H9 (cell line): ENCODE measurements at regions not wholly inside any gene's neighbourhood (a gene's known extent, or its start where the extent isn't known, plus 50 kb on each side); places are given as distances from the start of the nearest gene placed in this dataset.
"Not testable (repeated sequence)": the region's sequence is repeated elsewhere in the genome, so short reads cannot be mapped to it uniquely, and the experiment has no call there.

Source experiments
- DNase-seq: peaks from one replicate; pipeline ENCODE4 v3.0.0-alpha.2; 2017
- H2AFZ ChIP-seq: one replicate; pipeline ENCODE4 v1.6.1; 2013; ENCODE audit warnings: mild to moderate bottlenecking, low read length, control low read depth, moderate library complexity
- H2AK5ac ChIP-seq: 2 replicates; pipeline ENCODE4 v1.6.1; 2013; ENCODE audit warnings: low read length, control low read depth, mixed read lengths; ENCODE audit not compliant: insufficient read length
- H2BK120ac ChIP-seq: one replicate; pipeline ENCODE4 v1.6.1; 2013; ENCODE audit warnings: low read depth, mild to moderate bottlenecking, low read length, control low read depth, inconsistent platforms; ENCODE audit not compliant: poor library complexity, severe bottlenecking
- H2BK12ac ChIP-seq: 2 replicates; pipeline ENCODE4 v1.6.1; 2013; ENCODE audit warnings: low read length, control low read depth, mixed read lengths, low read depth; ENCODE audit not compliant: insufficient read length
- H2BK15ac ChIP-seq: 2 replicates; pipeline ENCODE4 v1.6.1; 2013; ENCODE audit warnings: low read depth, low read length, control low read depth
- H2BK20ac ChIP-seq: one replicate; pipeline ENCODE4 v1.6.1; 2013; ENCODE audit warnings: low read depth, mild to moderate bottlenecking, low read length, control low read depth, inconsistent platforms; ENCODE audit not compliant: poor library complexity, severe bottlenecking
- H2BK5ac ChIP-seq: 2 replicates; pipeline ENCODE4 v1.6.1; 2013; ENCODE audit warnings: low read length, control low read depth, mixed read lengths; ENCODE audit not compliant: insufficient read length
- H3K14ac ChIP-seq: 2 replicates; pipeline ENCODE4 v1.6.1; 2013; ENCODE audit warnings: low read length, control low read depth; ENCODE audit not compliant: insufficient read depth
- H3K18ac ChIP-seq: 2 replicates; pipeline ENCODE4 v1.6.1; 2013; ENCODE audit warnings: low read depth, mild to moderate bottlenecking, mixed read lengths, low read length, control low read depth; ENCODE audit not compliant: insufficient read length
- H3K23ac ChIP-seq: 2 replicates; pipeline ENCODE4 v1.6.1; 2013; ENCODE audit warnings: low read length, control low read depth, mixed read lengths, low read depth; ENCODE audit not compliant: insufficient read length
- H3K23me2 ChIP-seq: 2 replicates; pipeline ENCODE4 v1.6.1; 2013; ENCODE audit warnings: low read depth, mild to moderate bottlenecking, mixed read lengths, low read length, control low read depth; ENCODE audit not compliant: insufficient read length, poor library complexity, severe bottlenecking
- H3K27ac ChIP-seq: 2 replicates; pipeline ENCODE4 v1.5.1; 2013; ENCODE audit warnings: low read length, control low read depth, mixed read lengths, low read depth; ENCODE audit not compliant: insufficient read length
- H3K27me3 ChIP-seq: 2 replicates; pipeline ENCODE4 v1.6.1; 2013; ENCODE audit warnings: low read length, control low read depth, inconsistent platforms; ENCODE audit not compliant: insufficient read depth
- H3K4ac ChIP-seq: 2 replicates; pipeline ENCODE4 v1.6.1; 2013; ENCODE audit warnings: low read depth, mild to moderate bottlenecking, control low read depth, inconsistent platforms, low read length, moderate library complexity
- H3K4me1 ChIP-seq: 2 replicates; pipeline ENCODE4 v1.6.1; 2013; ENCODE audit warnings: low read length, control low read depth, inconsistent platforms; ENCODE audit not compliant: insufficient read depth
- H3K4me2 ChIP-seq: 2 replicates; pipeline ENCODE4 v1.6.1; 2013; ENCODE audit warnings: low read length, control low read depth, mixed read lengths; ENCODE audit not compliant: insufficient read length, insufficient read depth
- H3K56ac ChIP-seq: 2 replicates; pipeline ENCODE4 v1.6.1; 2013; ENCODE audit warnings: low read depth, mild to moderate bottlenecking, mixed read lengths, low read length, control low read depth; ENCODE audit not compliant: insufficient read length
- H3K79me1 ChIP-seq: 2 replicates; pipeline ENCODE4 v1.6.1; 2013; ENCODE audit warnings: low read depth, mild to moderate bottlenecking, moderate library complexity, low read length, control low read depth, inconsistent platforms; ENCODE audit not compliant: insufficient read depth, poor library complexity, severe bottlenecking
- H3K79me2 ChIP-seq: 2 replicates; pipeline ENCODE4 v1.6.1; 2013; ENCODE audit warnings: low read length, control low read depth, inconsistent platforms; ENCODE audit not compliant: insufficient read depth
- H3K9ac ChIP-seq: 2 replicates; pipeline ENCODE4 v1.6.1; 2013; ENCODE audit warnings: low read length, control low read depth, mixed read lengths; ENCODE audit not compliant: insufficient read length; ENCODE audit errors: extremely low read depth
- H3K9me3 ChIP-seq: one replicate; pipeline ENCODE4 v1.6.1; 2013; ENCODE audit warnings: low read depth, low read length, inconsistent platforms; ENCODE audit not compliant: control insufficient read depth
- H3T11ph ChIP-seq: one replicate; pipeline ENCODE4 v1.6.1; 2013; ENCODE audit warnings: mild to moderate bottlenecking, low read length, control low read depth, inconsistent platforms
- H4K20me1 ChIP-seq: one replicate; pipeline ENCODE4 v1.6.1; 2013; ENCODE audit not compliant: control insufficient read depth, insufficient read length, insufficient read depth
- H4K5ac ChIP-seq: 2 replicates; pipeline ENCODE4 v1.6.1; 2013; ENCODE audit warnings: low read depth, mild to moderate bottlenecking, mixed read lengths, low read length, control low read depth; ENCODE audit not compliant: insufficient read length
- H4K8ac ChIP-seq: replicated peaks from 2 replicates; pipeline ENCODE4 v1.6.1; 2013; ENCODE audit warnings: low read length, control low read depth, mixed read lengths, low read depth; ENCODE audit not compliant: insufficient read length
- H4K91ac ChIP-seq: 2 replicates; pipeline ENCODE4 v1.6.1; 2013; ENCODE audit warnings: low read depth, mild to moderate bottlenecking, moderate library complexity, mixed read lengths, low read length, control low read depth; ENCODE audit not compliant: insufficient read length
- H3K27ac Mint-ChIP-seq, 3 experiments: 2 replicates in 2 of 3; 3 replicates in 1 of 3; pipeline ENCODE4 v1.8.0; 2020 to 2021; ENCODE audit warnings: mixed read lengths in 3 of 3, mild to moderate bottlenecking in 1 of 3, moderate library complexity in 1 of 3
- H3K27me3 Mint-ChIP-seq: 2 replicates; pipeline ENCODE4 v1.8.0; 2021; ENCODE audit warnings: low read depth, mild to moderate bottlenecking, moderate library complexity, mixed read lengths
- H3K36me3 Mint-ChIP-seq, 3 experiments: 2 replicates in 2 of 3; 3 replicates in 1 of 3; pipeline ENCODE4 v1.8.0; 2020 to 2021; ENCODE audit warnings: low read depth in 3 of 3, mixed read lengths in 3 of 3; ENCODE audit not compliant: insufficient read depth in 1 of 3
- H3K4me1 Mint-ChIP-seq, 2 experiments: 2 replicates each; pipeline ENCODE4 v1.8.0; 2020; ENCODE audit warnings: mixed read lengths in 2 of 2
- H3K4me3 Mint-ChIP-seq, 2 experiments: 2 replicates in 1 of 2; 3 replicates in 1 of 2; pipeline ENCODE4 v1.8.0; 2020 to 2021; ENCODE audit warnings: mild to moderate bottlenecking in 2 of 2, mixed read lengths in 2 of 2, moderate library complexity in 1 of 2
- H3K9me3 Mint-ChIP-seq, 2 experiments: 2 replicates in 1 of 2; 3 replicates in 1 of 2; pipeline ENCODE4 v1.8.0; 2020; ENCODE audit warnings: mild to moderate bottlenecking in 2 of 2, mixed read lengths in 2 of 2, moderate library complexity in 1 of 2
- WGBS: extraction: QIAGEN DNeasy Blood & Tissue Kit; methylation state at CpG from one replicate; pipeline ENCODE4 v1.1.7; 2013; ENCODE audit warnings: missing lambda C conversion rate, low lambda C conversion rate, mixed read lengths; ENCODE audit not compliant: insufficient read length; ENCODE audit errors: extremely low coverage; 5-methylcytosine and 5-hydroxymethylcytosine counted together
- TF ChIP-seq, protein P1 (sequence below): fragments of 200-600 bp; sonication (generic); conservative IDR thresholded peaks from 3 replicates; pipeline ENCODE4 v1.8.0; 2021; ENCODE audit warnings: antibody characterized with exemption, mild to moderate bottlenecking

DNA sequence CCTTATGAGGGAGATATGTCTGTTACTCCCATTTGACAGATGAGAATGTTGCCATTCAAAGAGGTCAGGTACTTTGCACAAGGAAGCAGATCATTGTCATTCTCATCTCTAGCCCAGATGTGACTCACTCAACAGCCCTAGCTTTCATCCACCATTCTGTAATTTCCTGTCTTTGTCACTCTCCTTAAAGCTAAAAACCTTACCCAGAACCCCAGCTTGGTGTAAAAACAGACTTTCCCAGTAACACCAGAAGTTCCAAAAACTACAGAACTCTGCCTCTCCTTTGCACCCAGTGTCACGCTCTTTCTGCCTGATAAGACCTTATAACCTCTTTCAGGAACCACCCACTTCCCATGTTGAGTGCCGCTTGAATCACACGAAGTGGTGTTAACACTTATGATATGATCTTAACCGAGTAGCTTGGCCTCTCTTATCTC, 89.1 kb upstream of the SP4 start:
- Histone ChIP-seq H3K9ac (no peak overlapping the region), H3K27ac (no peak overlapping the region), H2BK120ac (no peak overlapping the region), H3K79me1 (no peaks in the 10 kb centered on the region), H4K20me1 (no peaks in the 10 kb centered on the region), H3K4ac (no peak overlapping the region), H2BK5ac (no peak overlapping the region), H4K5ac (no peak overlapping the region), H3K14ac (no peak overlapping the region), H2BK12ac (no peak overlapping the region), H3T11ph (no peak overlapping the region), H3K18ac (no peak overlapping the region), H4K8ac (no peak overlapping the region), H2BK20ac (no peak overlapping the region), H3K4me2 (no peak overlapping the region), H3K27me3 (no peaks in the 10 kb centered on the region), H4K91ac (no peak overlapping the region), H2AK5ac (no peak overlapping the region), H2AFZ (no peak overlapping the region), H3K23ac (no peak overlapping the region), H3K79me2 (no peaks in the 10 kb centered on the region), H3K9me3 (no peaks in the 10 kb centered on the region), H3K23me2 (no peaks in the 10 kb centered on the region), H2BK15ac (no peak overlapping the region), H3K4me1 (no peaks in the 10 kb centered on the region), H3K56ac (no peak overlapping the region)
- 0 out of 7 replicates have a peak, but pooled peaks cover 0 to 5% (median 0%) of the 10 kb centered on the region in 3 experiments for H3K36me3 Mint-ChIP-seq
- H3K27ac Mint-ChIP-seq: no peak overlapping the region
- H3K4me1 Mint-ChIP-seq: peaks cover 2 to 3% of the 10 kb centered on the region in 2 experiments; a peak in 1 of 4 replicates
- peaks cover 1% of the 10 kb centered on the region; the same call in 1 of the 2 replicates for H3K27me3 Mint-ChIP-seq
- no peak overlapping the region for H3K4me3 Mint-ChIP-seq
- TF ChIP-seq, protein P1, sequence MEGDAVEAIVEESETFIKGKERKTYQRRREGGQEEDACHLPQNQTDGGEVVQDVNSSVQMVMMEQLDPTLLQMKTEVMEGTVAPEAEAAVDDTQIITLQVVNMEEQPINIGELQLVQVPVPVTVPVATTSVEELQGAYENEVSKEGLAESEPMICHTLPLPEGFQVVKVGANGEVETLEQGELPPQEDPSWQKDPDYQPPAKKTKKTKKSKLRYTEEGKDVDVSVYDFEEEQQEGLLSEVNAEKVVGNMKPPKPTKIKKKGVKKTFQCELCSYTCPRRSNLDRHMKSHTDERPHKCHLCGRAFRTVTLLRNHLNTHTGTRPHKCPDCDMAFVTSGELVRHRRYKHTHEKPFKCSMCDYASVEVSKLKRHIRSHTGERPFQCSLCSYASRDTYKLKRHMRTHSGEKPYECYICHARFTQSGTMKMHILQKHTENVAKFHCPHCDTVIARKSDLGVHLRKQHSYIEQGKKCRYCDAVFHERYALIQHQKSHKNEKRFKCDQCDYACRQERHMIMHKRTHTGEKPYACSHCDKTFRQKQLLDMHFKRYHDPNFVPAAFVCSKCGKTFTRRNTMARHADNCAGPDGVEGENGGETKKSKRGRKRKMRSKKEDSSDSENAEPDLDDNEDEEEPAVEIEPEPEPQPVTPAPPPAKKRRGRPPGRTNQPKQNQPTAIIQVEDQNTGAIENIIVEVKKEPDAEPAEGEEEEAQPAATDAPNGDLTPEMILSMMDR: no peak
- peaks cover 6 to 8% of the 10 kb centered on the region in 2 experiments; a peak in 3 of 5 replicates for H3K9me3 Mint-ChIP-seq
- no peak for DNase-seq
- WGBS: no CpG with 5 or more reads among the region's 4 CpGs

GRCh38 chr7:21344900-21345299, 83.0 kb upstream of the SP4 start:
- not testable (repeated sequence) for H3K4me2 ChIP-seq, H3K36me3 Mint-ChIP-seq, H3K9me3 Mint-ChIP-seq, H2BK20ac ChIP-seq, H3K9me3 ChIP-seq, H2AFZ ChIP-seq, H3K14ac ChIP-seq, H3K27me3 ChIP-seq, H4K20me1 ChIP-seq, H4K5ac ChIP-seq, H3T11ph ChIP-seq, DNase-seq, H3K27ac ChIP-seq, H2BK12ac ChIP-seq, H2AK5ac ChIP-seq, H3K9ac ChIP-seq, H2BK5ac ChIP-seq, H3K23me2 ChIP-seq, H3K27me3 Mint-ChIP-seq, H3K4me1 ChIP-seq, H3K18ac ChIP-seq, H3K79me1 ChIP-seq, H3K4ac ChIP-seq, H2BK15ac ChIP-seq, H3K56ac ChIP-seq, H2BK120ac ChIP-seq, H3K79me2 ChIP-seq, H4K91ac ChIP-seq, H3K4me3 Mint-ChIP-seq, H4K8ac ChIP-seq, H3K23ac ChIP-seq
- Mint-ChIP-seq H3K4me1 (peaks cover 12 to 16% of the 10 kb centered on the region in 2 experiments), H3K27ac (0 out of 7 replicates have a peak overlapping the region, but pooled peaks of 2 of the 3 experiments have one; percentile 31 to 65)
- WGBS: no CpG with 5 or more reads among the region's 7 CpGs
